GM18505 (cell line): ENCODE measurements at regions not wholly inside any gene's neighbourhood (a gene's known extent, or its start where the extent isn't known, plus 50 kb on each side); places are given as distances from the start of the nearest gene placed in this dataset.
A peak's percentile ranks its signal among the peaks of the same experiment; 100 is the strongest.

Experiments used
- ATAC-seq: cut with Tn5 transposase; IDR thresholded peaks from one replicate; pipeline ENCODE4 v1.9.1; 2021; ENCODE audit not compliant: unreplicated experiment
- POLR2A ChIP-seq: IDR thresholded peaks from 4 replicates; pipeline ENCODE4 v1.6.1; 2011; ENCODE audit warnings: borderline replicate concordance; ENCODE audit not compliant: insufficient read depth, insufficient read length; ENCODE audit errors: extremely low read depth

DNA sequence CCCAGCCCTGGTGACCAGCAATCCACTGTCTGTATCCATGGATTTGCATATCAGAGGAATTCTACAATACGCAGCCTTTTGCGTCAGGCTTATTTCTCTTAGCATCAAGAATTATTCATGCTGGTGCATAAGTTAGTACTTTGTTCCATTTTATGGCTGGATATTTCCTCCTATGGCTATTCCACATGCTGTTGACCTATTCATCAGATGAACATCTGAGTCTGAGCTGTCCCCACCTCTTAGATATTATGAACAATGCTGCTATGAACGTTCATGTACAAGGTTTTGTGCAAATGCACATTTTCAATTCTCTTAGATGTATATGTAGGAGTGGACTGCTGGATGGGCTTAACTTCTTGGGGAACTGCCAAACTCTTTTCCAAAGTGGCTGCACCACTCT, 79.0 kb upstream of the CST7 start:
- TF ChIP-seq POLR2A: no peak
- ATAC-seq: no peak

DNA sequence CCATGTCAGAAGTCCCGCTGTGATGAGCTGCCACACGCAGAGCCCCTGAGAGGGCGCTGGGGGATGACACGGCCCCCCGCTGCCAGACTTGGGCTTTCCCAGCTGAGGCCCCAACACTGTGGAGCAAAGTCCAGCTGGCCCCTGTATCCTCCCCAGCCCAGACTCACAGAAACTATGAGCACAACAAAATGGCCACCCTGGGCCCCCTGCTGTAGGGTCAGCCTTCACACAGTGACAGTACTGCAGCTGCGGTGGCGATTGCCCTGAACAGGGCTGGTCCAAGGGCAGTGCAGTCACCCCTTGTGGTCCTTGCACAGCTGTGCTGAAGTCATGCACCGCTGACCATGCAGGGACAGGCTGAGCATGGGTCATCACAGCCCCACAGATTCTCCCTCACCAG, 78.2 kb upstream of the CST7 start:
- ATAC-seq: no peak
- no peak for TF ChIP-seq POLR2A

DNA sequence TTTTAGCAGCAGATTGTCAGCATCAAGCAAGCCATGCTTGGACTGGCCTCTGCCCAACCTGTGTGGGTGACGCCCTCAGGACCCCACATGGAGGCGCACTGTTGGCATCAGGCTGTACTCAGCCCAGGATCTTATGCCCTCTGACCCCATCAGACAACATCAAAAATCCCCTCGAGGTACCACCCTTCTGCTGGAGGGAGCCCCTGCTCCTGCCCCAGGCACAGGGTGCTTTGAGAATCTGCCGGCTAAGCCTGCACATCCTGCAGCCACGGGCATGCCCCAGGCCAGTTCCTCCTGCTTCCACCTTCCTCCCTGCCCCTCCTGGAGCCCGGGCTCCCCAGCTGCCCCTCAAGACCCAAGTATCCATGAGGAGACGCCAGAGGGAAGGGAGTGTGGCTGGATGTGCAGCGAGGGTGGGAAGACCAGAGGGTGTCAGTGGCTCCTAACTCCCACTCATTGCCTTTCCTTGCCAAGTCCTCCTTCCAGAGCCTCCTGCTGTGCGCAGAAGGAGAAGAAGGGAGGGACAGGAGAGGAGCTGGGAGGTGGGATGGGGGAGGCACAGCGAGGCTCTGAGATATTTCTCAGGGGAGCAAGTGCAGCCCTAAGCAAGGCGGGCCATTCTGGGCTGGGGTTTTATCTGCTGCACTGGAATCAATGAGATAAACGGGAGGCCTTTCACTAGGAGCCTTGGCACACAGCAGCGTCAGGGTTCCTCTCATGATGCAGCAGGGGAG, 77.4 kb upstream of the CST7 start:
- no peak for TF ChIP-seq POLR2A
- ATAC-seq: no peak

DNA sequence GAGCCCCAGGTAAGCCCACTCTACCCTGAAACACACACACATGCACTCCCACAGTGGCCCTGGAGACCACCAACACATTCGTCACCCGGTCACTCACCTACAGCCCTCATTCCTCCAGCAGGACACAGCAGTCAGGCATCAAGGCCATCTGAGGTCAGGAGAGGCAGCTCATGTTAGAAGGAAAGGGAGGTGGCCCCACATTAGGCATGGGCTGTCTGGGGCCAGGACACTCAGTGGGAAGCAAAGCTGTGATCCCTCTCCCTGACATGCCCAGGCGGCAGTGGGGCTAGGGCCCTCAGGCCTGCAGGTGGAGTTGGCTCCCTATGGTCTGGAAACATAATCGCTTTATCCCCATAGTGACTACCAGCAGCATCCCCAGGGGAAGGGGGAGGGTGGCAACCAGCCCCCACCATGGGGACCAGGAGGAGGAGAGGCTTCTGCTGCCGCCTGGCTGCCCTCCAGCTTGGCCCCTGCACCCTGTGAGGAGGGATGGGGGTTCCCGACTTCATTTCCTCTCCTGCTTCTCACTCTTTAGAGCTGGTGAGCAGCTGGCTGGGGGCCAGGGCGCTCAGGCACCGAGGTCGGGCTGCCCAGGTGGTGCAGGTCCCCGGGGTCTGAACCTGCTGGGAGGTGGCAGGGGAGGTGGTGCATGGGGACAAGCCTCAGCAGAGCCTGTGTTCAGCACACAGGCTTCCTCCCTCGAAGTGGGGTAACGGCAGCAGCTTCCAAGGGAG, 76.6 kb upstream of the CST7 start:
- TF ChIP-seq POLR2A: no peak
- ATAC-seq: peak; percentile 58

DNA sequence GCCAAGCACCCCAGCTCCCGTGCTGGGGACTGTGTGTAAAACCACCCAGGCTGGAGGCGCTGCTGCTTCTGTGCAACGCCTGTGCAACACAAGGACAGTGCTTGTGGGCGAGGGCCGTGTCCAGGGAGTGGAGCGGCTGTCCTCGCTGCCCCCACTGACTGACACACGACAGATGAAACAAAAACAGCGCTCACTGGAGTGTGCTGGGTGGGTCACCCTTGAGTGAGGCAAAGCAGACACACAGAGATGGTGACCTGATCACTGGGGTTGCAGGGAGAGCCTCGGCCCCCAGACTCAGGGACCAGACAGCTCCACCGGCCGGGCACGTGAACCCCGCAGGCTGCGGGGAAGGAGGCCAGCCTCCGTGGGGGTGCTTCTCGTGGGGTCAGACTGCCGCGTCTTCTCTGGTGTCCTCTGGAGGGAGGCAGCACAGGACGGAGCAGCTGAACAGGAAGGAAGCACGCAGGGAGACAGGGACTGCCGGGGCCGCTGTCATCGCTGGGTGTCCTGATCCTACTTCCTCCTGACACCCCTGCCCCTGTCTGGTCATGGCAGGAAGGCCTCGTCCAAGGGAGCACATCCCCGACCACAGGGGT, 75.9 kb upstream of the CST7 start:
- no peak for TF ChIP-seq POLR2A
- no peak for ATAC-seq

DNA sequence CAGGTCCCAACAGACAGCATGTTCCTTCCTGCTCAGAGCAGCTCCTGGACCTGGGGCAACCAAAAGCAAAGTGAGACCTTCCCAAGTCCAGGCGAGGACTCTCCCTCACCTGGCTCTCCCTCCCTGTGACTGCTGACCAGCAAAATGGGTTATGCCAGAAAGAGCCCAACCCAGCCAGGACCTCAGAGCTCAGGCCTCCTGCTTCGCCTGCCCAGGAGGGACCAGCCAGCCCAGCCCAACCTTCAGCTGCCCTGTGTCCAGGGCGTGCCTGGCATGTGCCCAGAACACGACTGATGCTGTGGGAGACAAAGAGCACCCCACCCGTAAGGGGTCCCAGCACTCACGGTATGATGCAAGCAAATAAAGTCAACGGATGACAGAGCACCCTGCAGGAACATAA, 74.0 kb upstream of the CST7 start:
- TF ChIP-seq POLR2A: no peak
- no peak for ATAC-seq

DNA sequence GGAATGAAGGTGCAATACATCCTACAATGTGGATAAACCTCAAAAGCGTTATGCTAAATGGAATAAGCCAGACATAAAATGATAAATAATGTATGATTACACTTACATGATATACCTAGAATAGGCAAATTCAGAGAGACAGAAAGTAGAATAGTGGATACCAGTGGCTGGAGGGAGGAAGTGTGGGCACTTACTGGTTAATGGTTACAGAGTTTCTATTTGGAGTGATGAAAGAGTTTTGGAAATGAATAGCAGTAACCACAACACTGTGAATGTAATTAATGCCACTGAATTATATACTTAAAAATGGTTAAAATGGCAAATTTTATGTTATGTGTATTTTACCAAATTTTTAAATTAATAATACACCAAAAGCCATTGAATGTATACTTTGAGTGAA, 71.4 kb upstream of the CST7 start:
- no peak for TF ChIP-seq POLR2A
- no peak for ATAC-seq

DNA sequence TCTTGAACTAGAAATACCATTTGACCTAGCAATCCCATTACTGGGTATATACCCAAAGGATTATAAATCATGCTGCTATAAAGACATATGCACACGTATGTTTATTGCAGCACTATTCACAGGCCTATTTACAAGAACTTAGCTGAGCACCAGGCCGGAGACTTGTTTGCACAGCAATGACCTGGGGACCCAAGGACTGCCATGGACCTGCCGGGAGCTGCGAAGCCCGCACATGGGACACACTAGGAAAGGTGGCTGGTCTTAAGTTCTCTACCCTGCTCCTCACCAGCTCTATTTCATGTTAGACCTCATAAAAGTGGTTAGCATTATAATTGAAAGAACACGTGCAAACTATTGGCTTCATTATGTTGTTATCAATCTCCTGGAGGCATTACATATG, 70.4 kb upstream of the CST7 start:
- ATAC-seq: no peak
- TF ChIP-seq POLR2A: no peak

DNA sequence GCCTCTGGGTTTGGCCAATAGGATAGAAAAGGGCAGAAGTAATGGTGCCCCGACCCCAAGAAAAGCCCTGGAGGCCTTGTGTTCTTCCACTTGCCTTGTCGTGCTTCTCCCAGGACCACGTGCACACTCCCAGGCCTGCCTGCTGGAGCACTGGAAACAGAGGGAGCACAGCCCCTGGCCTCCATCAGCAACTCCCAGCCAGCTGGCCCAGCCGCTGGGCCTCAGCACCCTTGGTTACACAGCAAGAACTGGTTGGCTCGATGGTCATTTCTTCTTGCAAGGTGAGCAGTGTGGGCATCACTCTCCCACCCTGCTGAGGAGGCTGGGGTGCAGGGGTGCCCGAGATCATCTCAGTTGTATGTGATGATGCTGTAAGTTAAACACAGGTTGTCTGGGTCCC, 69.2 kb upstream of the CST7 start:
- no peak for ATAC-seq

DNA sequence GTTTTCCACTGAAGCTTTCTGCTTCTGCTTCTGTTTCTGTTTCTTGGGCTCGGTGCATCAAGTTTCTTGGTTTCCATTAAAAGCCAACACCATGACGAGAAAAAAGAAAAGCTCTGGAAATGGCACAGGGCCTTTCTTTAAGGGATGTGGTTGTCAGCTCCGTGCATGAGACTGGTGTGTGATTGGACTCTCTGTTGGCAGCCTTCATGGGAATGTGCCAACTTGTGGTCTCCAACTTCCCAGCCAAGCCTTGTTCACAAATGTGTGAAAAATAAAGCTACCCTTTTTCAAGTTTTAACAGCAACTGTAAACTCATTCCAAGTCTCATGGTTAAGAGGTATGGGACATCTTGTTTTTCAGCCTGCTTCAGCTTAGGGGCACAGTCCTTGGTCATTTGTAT, 68.7 kb upstream of the CST7 start:
- TF ChIP-seq POLR2A: no peak
- no peak for ATAC-seq

More for the DNA sequence above, 69.2 kb upstream of the CST7 start:
- TF ChIP-seq POLR2A: no peak

DNA sequence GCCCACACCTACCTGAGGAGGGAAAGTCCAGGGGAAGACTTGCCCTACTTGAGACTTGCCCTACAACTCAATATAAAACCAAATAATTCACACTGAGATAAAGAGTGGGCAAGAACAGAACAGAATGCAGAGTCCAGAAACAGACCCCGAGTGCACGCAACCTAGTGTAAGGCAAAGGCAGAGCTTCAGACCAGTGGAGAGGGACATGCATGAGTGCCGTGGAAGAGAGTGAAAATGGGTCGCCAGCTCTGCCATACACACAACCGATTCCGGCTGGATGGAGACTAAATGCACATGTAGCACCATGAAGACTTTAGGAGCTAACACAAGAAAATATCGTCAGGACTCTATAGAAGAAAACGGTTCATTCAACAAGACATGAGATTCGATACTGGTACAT, 58.8 kb upstream of the CST7 start:
- TF ChIP-seq POLR2A: no peak
- ATAC-seq: no peak

DNA sequence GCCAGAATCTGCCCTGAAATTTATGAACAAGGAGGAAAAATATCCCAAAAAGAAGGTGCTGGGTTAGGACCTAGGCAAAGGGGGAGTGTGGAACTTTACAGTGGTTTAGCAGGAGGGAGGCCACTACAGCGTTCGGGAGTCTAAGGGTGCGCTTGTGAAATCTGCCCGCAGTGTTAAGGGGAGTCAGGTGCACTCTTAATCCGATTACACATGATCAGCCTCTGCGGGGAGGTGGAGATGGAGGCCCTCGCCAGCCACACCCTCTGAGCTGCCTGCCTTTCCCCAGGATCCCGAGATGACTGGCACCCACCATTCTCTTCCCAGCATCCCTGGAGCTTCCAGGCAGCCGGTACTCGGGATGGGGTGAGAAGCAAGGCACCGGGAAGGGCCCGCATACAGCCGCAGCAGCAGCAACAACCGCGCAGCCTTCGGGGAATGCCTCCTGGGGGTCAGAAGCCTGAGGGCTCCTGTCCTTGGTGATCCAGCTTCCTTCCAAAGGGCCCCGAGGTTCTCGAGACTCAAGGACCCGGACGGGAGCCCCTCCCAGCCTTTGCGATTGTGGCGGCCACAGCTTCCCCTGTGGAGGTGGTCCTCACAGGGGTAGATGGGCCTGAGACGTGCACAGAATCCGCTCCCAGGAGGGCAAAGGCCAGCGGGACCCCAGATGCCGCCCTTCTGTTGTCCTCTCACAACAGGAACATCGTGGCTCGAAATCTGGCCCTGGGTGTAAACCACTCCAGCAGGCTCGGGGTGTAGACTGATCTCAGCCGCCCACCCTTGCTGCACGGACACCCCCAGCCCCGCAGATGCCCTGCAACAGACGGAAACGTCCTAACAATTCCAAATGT, 57.3 kb upstream of the CST7 start:
- no peak for TF ChIP-seq POLR2A
- ATAC-seq: no peak

DNA sequence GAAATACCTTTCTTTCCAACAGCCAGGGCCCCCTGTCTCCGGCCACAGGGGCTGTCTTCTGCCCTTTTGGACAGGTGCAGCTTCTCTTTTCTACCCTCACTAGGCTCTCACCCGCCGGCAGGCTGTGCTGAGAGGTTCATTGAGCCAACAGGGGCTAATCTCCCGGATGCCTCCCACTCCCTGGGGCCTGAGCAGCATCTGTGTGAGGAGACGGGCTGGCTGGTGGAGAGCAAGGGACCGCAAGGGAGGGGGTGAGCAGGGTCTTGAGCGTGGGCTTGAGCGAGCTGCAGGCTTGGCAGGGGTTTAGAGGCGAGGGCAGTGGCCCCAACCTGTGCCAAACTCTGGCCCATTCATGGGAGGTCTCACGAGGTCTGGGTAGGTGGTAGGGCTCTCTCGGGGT, 56.5 kb upstream of the CST7 start:
- TF ChIP-seq POLR2A: no peak
- no peak for ATAC-seq
